MM.1S (cell line): ENCODE measurements at regions not wholly inside any gene's neighbourhood (a gene's known extent, or its start where the extent isn't known, plus 50 kb on each side); places are given as distances from the start of the nearest gene placed in this dataset.

Source experiments
- CTCF ChIP-seq: fragments of 300-600 bp; sonication (generic); IDR thresholded peaks from 2 replicates; pipeline ENCODE4 v1.5.1; 2016; ENCODE audit warnings: antibody characterized with exemption, low read length, mixed read lengths
- EZH2 ChIP-seq: fragments of 300-600 bp; sonication (generic); optimal IDR thresholded peaks from 2 replicates; pipeline ENCODE3; 2017; ENCODE audit warnings: low read depth, mild to moderate bottlenecking, antibody characterized with exemption, low read length, mixed read lengths

- TF ChIP-seq CTCF (no peak), EZH2 (no peak)
Measured at GRCh38 chr2:122433123-122433754, 677.8 kb downstream of the TSN start.
